ENCODE measurements at regions not wholly inside any gene's neighbourhood (a gene's known extent, or its start where the extent isn't known, plus 50 kb on each side); places are given as distances from the start of the nearest gene placed in this dataset.

- no peak for TF ChIP-seq CTCF (IDR thresholded peaks at IDR 0.05)
- no peak for TF ChIP-seq POLR2A (IDR thresholded peaks at IDR 0.05)
Observed at GRCh38 chr2:198900141-198900540, 557.6 kb downstream of the SATB2 start.
